Neural progenitor cell (in vitro differentiated cells): ENCODE measurements at regions not wholly inside any gene's neighbourhood (a gene's known extent, or its start where the extent isn't known, plus 50 kb on each side); places are given as distances from the start of the nearest gene placed in this dataset.
A peak's percentile ranks its signal among the peaks of the same experiment; 100 is the strongest.

Experiments used
- DNase-seq: peaks from one replicate; pipeline ENCODE4 v3.0.0-alpha.2; 2016; ENCODE audit warnings: low spot score
- H2AFZ ChIP-seq: fragments of 200-600 bp; sonication (generic); replicated peaks from 2 replicates; pipeline ENCODE4 v1.6.1; 2016; ENCODE audit warnings: antibody characterized with exemption
- H3F3A ChIP-seq: fragments of 200-600 bp; sonication (generic); 2 replicates; pipeline ENCODE4 v1.6.1; 2016; ENCODE audit warnings: antibody characterized with exemption, low read depth
- H3K27ac ChIP-seq: fragments of 200-600 bp; sonication (generic); 2 replicates; pipeline ENCODE4 v1.5.1; 2016; ENCODE audit warnings: mild to moderate bottlenecking
- H3K27me3 ChIP-seq: fragments of 200-600 bp; sonication (generic); 2 replicates; pipeline ENCODE4 v1.6.1; 2016; ENCODE audit warnings: mild to moderate bottlenecking, moderate library complexity
- H3K36me3 ChIP-seq: fragments of 200-600 bp; sonication (generic); 2 replicates; pipeline ENCODE4 v1.5.1; 2016
- H3K4me1 ChIP-seq: fragments of 200-600 bp; sonication (generic); 2 replicates; pipeline ENCODE4 v1.6.1; 2016; ENCODE audit warnings: mixed run types
- H3K4me2 ChIP-seq: fragments of 200-600 bp; sonication (generic); 2 replicates; pipeline ENCODE4 v1.6.1; 2016
- H3K4me3 ChIP-seq: fragments of 200-600 bp; sonication (generic); 2 replicates; pipeline ENCODE4 v1.5.1; 2016
- H3K79me2 ChIP-seq: fragments of 200-600 bp; sonication (generic); 2 replicates; pipeline ENCODE4 v1.6.1; 2016; ENCODE audit warnings: low read depth
- H3K9ac ChIP-seq: fragments of 200-600 bp; sonication (generic); 2 replicates; pipeline ENCODE4 v1.6.1; 2016
- H3K9me3 ChIP-seq: fragments of 200-600 bp; sonication (generic); 2 replicates; pipeline ENCODE4 v1.5.1; 2016; ENCODE audit warnings: low read depth
- H4K20me1 ChIP-seq: fragments of 200-600 bp; sonication (generic); 2 replicates; pipeline ENCODE4 v1.6.1; 2016; ENCODE audit warnings: low read depth
- H3K27ac Mint-ChIP-seq: 3 replicates; pipeline ENCODE4 v1.8.0; 2021; ENCODE audit warnings: mixed read lengths
- H3K27me3 Mint-ChIP-seq: 2 replicates; pipeline ENCODE4 v1.8.0; 2022; ENCODE audit warnings: low read depth, mild to moderate bottlenecking, inconsistent platforms, moderate library complexity, mixed read lengths; ENCODE audit not compliant: insufficient read depth
- H3K36me3 Mint-ChIP-seq: 3 replicates; pipeline ENCODE4 v1.8.0; 2021; ENCODE audit warnings: mixed read lengths
- H3K4me1 Mint-ChIP-seq: 3 replicates; pipeline ENCODE4 v1.8.0; 2021; ENCODE audit warnings: mixed read lengths
- H3K4me3 Mint-ChIP-seq: 3 replicates; pipeline ENCODE4 v1.8.0; 2021; ENCODE audit warnings: mild to moderate bottlenecking, moderate library complexity, mixed read lengths
- H3K9me3 Mint-ChIP-seq: 3 replicates; pipeline ENCODE4 v1.8.0; 2020; ENCODE audit warnings: mixed read lengths
- EZH2 ChIP-seq: fragments of 200-600 bp; sonication (generic); IDR thresholded peaks from 2 replicates; pipeline ENCODE4 v1.6.1; 2017; ENCODE audit warnings: antibody characterized with exemption, mild to moderate bottlenecking, moderate library complexity
- EZH2phosphoT487 ChIP-seq: fragments of 200-600 bp; sonication (generic); IDR thresholded peaks from 2 replicates; pipeline ENCODE4 v1.6.1; 2017; ENCODE audit warnings: antibody characterized with exemption
- TF ChIP-seq, protein P1 (sequence below): fragments of 200-600 bp; sonication (generic); IDR thresholded peaks from 2 replicates; pipeline ENCODE4 v1.5.1; 2017; ENCODE audit warnings: antibody characterized with exemption, mild to moderate bottlenecking

DNA sequence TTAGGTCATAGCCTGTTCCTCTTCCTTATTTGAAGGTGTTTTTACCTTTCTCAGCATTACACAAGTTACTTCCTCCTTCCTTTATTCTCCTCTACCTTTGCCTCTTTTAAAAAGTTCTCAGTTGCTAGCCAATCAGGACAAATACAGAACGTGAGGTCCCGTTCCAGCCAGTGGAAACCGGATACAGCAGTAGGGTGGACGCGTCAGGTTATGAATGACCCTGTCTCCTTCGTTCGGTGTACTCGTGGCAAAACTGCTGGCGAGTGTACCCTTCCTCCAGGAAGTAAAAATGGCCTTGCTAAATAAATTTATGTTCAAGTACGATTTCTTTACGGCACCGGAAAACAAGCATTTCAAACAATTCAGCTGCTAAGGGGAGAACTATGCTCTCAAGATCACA, 77.0 kb upstream of the MLN start:
- Mint-ChIP-seq H3K4me1 (peaks cover 26% of the 10 kb centered on the region), H3K4me3 (no peak overlapping the region), H3K9me3 (no peaks in the 10 kb centered on the region), H3K27ac (peak overlapping the region; percentile 38), H3K36me3 (no peaks in the 10 kb centered on the region), H3K27me3 (peaks cover 5% of the 10 kb centered on the region)
- TF ChIP-seq EZH2, result no peak
- TF ChIP-seq EZH2phosphoT487, result no peak
- TF ChIP-seq, protein P1, sequence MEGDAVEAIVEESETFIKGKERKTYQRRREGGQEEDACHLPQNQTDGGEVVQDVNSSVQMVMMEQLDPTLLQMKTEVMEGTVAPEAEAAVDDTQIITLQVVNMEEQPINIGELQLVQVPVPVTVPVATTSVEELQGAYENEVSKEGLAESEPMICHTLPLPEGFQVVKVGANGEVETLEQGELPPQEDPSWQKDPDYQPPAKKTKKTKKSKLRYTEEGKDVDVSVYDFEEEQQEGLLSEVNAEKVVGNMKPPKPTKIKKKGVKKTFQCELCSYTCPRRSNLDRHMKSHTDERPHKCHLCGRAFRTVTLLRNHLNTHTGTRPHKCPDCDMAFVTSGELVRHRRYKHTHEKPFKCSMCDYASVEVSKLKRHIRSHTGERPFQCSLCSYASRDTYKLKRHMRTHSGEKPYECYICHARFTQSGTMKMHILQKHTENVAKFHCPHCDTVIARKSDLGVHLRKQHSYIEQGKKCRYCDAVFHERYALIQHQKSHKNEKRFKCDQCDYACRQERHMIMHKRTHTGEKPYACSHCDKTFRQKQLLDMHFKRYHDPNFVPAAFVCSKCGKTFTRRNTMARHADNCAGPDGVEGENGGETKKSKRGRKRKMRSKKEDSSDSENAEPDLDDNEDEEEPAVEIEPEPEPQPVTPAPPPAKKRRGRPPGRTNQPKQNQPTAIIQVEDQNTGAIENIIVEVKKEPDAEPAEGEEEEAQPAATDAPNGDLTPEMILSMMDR, result no peak
- Histone ChIP-seq H3K4me2 (peak overlapping the region; percentile 27), H3K27me3 (no peaks in the 10 kb centered on the region), H3K36me3 (no peaks in the 10 kb centered on the region), H2AFZ (no peak overlapping the region), H3K9ac (no peak overlapping the region), H3K27ac (no peak overlapping the region), H4K20me1 (no peaks in the 10 kb centered on the region), H3K4me1 (peaks cover 20% of the 10 kb centered on the region), H3K4me3 (no peak overlapping the region), H3K79me2 (no peaks in the 10 kb centered on the region), H3K9me3 (no peaks in the 10 kb centered on the region), H3F3A (no peaks in the 10 kb centered on the region)
- no peak for DNase-seq

DNA sequence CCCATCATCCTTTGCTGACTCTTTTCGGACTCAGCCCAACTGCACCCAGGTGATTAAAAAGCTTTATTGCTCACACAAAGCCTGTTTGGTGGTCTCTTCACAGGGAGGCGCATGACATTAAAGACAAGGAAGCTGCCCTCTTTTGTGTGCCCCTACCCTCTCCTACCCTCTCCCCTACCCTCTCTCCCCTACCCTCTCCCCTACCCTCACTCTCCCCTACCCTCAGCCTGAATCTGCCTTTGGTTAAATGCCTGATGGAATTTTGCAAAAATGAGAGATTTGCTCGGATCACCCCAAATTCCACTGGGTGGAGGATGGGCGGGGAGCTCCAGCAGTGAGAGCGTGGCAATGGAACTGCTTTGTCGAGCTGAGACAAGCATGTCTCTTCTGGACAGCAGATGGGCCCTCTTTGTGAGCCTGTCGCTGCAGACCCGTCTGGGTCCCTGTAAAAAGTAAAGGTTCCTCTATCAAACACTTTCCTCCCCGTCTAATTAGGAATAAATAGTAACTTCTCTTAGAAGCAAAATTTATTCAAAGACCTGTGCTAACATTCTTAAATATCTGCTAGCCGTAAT, 76.4 kb upstream of the MLN start:
- Histone ChIP-seq H3F3A (no peaks in the 10 kb centered on the region), H3K9ac (no peak overlapping the region), H3K36me3 (no peaks in the 10 kb centered on the region), H3K79me2 (no peaks in the 10 kb centered on the region), H3K4me2 (peak overlapping the region; percentile 27), H3K9me3 (no peaks in the 10 kb centered on the region), H3K4me3 (no peak overlapping the region), H4K20me1 (no peaks in the 10 kb centered on the region), H3K4me1 (peaks cover 20% of the 10 kb centered on the region), H2AFZ (no peak overlapping the region), H3K27me3 (no peaks in the 10 kb centered on the region), H3K27ac (no peak overlapping the region)
- Mint-ChIP-seq H3K27me3 (peaks cover 4% of the 10 kb centered on the region), H3K4me3 (no peak overlapping the region), H3K9me3 (no peaks in the 10 kb centered on the region), H3K36me3 (no peaks in the 10 kb centered on the region), H3K27ac (no peak overlapping the region), H3K4me1 (peaks cover 27% of the 10 kb centered on the region)
- TF ChIP-seq, protein P1, result no peak
- peak; percentile 26 for DNase-seq

DNA sequence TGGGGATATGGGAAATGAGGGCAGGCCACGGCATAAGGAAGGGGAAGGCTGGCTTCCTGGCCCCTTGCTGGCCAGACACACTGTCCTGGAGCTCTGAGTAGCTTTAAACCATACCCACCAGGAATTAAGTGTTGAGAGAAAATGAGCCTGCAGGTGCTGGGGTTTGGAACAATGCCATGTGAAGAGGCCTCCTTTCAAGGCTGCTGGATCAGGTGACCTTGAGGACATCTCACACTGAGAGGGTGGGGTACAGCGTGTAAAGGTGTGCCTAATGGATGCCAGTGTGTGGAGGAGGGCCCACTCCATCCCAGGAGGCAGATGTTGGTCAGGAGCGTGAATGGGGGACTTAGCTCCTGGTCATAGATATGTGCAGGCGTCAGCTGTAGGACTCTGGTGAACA, 74.8 kb upstream of the MLN start:
- Histone ChIP-seq H3K9ac (no peak overlapping the region), H3K79me2 (no peaks in the 10 kb centered on the region), H3K4me3 (no peak overlapping the region), H2AFZ (no peak overlapping the region), H3K27ac (no peak overlapping the region), H3K4me2 (no peak overlapping the region), H3K27me3 (no peaks in the 10 kb centered on the region), H3F3A (no peaks in the 10 kb centered on the region), H3K9me3 (no peaks in the 10 kb centered on the region), H3K4me1 (peaks cover 20% of the 10 kb centered on the region), H4K20me1 (no peaks in the 10 kb centered on the region), H3K36me3 (no peaks in the 10 kb centered on the region)
- DNase-seq, result no peak
- Mint-ChIP-seq H3K9me3 (no peaks in the 10 kb centered on the region), H3K27me3 (no peaks in the 10 kb centered on the region), H3K4me3 (no peak overlapping the region), H3K4me1 (peaks cover 29% of the 10 kb centered on the region), H3K36me3 (no peaks in the 10 kb centered on the region), H3K27ac (no peak overlapping the region)
- TF ChIP-seq EZH2, result no peak

GRCh38 chr6:33877982-33878535, 74.3 kb upstream of the MLN start:
- no peaks in the 10 kb centered on the region for H3K36me3 ChIP-seq
- H3K27me3 ChIP-seq, result no peaks in the 10 kb centered on the region
- no peak overlapping the region for H3K4me3 ChIP-seq
- H3K36me3 Mint-ChIP-seq, result no peaks in the 10 kb centered on the region
- H3K27ac ChIP-seq, result no peak overlapping the region
- H3K27me3 Mint-ChIP-seq, result no peaks in the 10 kb centered on the region
- H3K9me3 ChIP-seq, result no peaks in the 10 kb centered on the region
- H3K4me1 Mint-ChIP-seq, result peaks cover 29% of the 10 kb centered on the region
- no peak overlapping the region for H3K4me3 Mint-ChIP-seq
- H4K20me1 ChIP-seq, result no peaks in the 10 kb centered on the region
- no peaks in the 10 kb centered on the region for H3K9me3 Mint-ChIP-seq
- H3K9ac ChIP-seq, result no peak overlapping the region
- no peak overlapping the region for H2AFZ ChIP-seq
- peaks cover 20% of the 10 kb centered on the region for H3K4me1 ChIP-seq
- no peak for TF ChIP-seq EZH2
- no peak overlapping the region for H3K27ac Mint-ChIP-seq
- no peaks in the 10 kb centered on the region for H3F3A ChIP-seq
- H3K79me2 ChIP-seq, result no peaks in the 10 kb centered on the region
- no peak for DNase-seq
- H3K4me2 ChIP-seq, result no peak overlapping the region
